ENCODE measurements at regions not wholly inside any gene's neighbourhood (a gene's known extent, or its start where the extent isn't known, plus 50 kb on each side); places are given as distances from the start of the nearest gene placed in this dataset.

DNA sequence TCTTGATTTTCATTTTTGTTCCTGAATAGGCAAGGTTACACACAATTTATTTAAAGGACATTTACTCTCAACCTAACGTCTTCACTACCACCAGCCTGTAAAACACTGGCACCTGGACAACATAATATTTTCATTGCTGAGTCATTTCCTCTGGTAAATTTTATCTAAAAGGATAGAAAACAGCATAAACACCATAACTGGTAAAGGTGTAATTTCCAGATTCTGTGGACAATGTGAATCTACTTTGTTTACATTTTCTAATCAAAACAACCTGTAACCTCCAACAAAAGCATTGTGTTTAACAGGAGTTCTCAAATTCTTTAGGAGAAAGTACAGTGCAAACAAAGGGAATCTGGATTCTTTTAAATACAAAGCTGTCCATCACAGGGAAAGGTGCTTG lies 472.0 kb upstream of the AKR1E2 start:
- Histone ChIP-seq H2BK20ac (ENCODE audit: low read depth, low read length, poor library complexity, severe bottlenecking) (no peak overlapping the region), H3K9me3 (ENCODE audit: control insufficient read depth, low read depth, low read length) (no peaks in the 10 kb centered on the region), H2AFZ (ENCODE audit: low read length) (no peak overlapping the region), H4K8ac (replicated peaks; ENCODE audit: insufficient read length, low read depth, low read length) (no peak overlapping the region), H3K56ac (ENCODE audit: insufficient read length, low read depth, low read length) (no peak overlapping the region), H2BK120ac (ENCODE audit: low read depth, low read length, poor library complexity, severe bottlenecking) (no peak overlapping the region), H4K20me1 (ENCODE audit: control insufficient read depth, insufficient read depth, insufficient read length) (no peaks in the 10 kb centered on the region), H3K9ac (ENCODE audit: extremely low read depth, insufficient read length, low read length) (no peak overlapping the region), H3K4me2 (ENCODE audit: insufficient read depth, insufficient read length, low read length) (no peak overlapping the region), H4K5ac (ENCODE audit: insufficient read length, low read depth, low read length) (no peak overlapping the region), H3K23ac (ENCODE audit: insufficient read length, low read depth, low read length) (no peak overlapping the region), H3K79me2 (ENCODE audit: insufficient read depth, low read length) (no peaks in the 10 kb centered on the region), H3K14ac (ENCODE audit: insufficient read depth, low read length) (no peak overlapping the region), H2BK12ac (ENCODE audit: insufficient read length, low read depth, low read length) (no peak overlapping the region), H3K23me2 (ENCODE audit: insufficient read length, low read depth, low read length, poor library complexity, severe bottlenecking) (no peaks in the 10 kb centered on the region), H3K79me1 (ENCODE audit: insufficient read depth, low read depth, low read length, poor library complexity, severe bottlenecking) (no peaks in the 10 kb centered on the region), H3K4ac (ENCODE audit: low read depth, low read length) (no peak overlapping the region), H3T11ph (ENCODE audit: low read length) (no peak overlapping the region), H2AK5ac (ENCODE audit: insufficient read length, low read length) (no peak overlapping the region), H3K27me3 (ENCODE audit: insufficient read depth, low read length) (no peaks in the 10 kb centered on the region), H4K91ac (ENCODE audit: insufficient read length, low read depth, low read length) (no peak overlapping the region), H3K18ac (ENCODE audit: insufficient read length, low read depth, low read length) (no peak overlapping the region), H2BK5ac (ENCODE audit: insufficient read length, low read length) (no peak overlapping the region), H3K4me1 (ENCODE audit: insufficient read depth, low read length) (no peaks in the 10 kb centered on the region), H3K27ac (ENCODE audit: insufficient read length, low read depth, low read length) (no peak overlapping the region), H2BK15ac (ENCODE audit: low read depth, low read length) (no peak overlapping the region)
- H3K27me3 Mint-ChIP-seq (ENCODE audit: low read depth): no peaks in the 10 kb centered on the region; the same call in 1 of the 2 replicates
- H3K36me3 Mint-ChIP-seq (ENCODE audit: insufficient read depth in 1 of 3, low read depth in 3 of 3): no peaks in the 10 kb centered on the region
- no peaks in the 10 kb centered on the region for H3K9me3 Mint-ChIP-seq
- no peak for DNase-seq
- H3K4me1 Mint-ChIP-seq: peaks cover 7% of the 10 kb centered on the region in 2 experiments
- no peak overlapping the region for H3K4me3 Mint-ChIP-seq
- TF ChIP-seq, protein P1, sequence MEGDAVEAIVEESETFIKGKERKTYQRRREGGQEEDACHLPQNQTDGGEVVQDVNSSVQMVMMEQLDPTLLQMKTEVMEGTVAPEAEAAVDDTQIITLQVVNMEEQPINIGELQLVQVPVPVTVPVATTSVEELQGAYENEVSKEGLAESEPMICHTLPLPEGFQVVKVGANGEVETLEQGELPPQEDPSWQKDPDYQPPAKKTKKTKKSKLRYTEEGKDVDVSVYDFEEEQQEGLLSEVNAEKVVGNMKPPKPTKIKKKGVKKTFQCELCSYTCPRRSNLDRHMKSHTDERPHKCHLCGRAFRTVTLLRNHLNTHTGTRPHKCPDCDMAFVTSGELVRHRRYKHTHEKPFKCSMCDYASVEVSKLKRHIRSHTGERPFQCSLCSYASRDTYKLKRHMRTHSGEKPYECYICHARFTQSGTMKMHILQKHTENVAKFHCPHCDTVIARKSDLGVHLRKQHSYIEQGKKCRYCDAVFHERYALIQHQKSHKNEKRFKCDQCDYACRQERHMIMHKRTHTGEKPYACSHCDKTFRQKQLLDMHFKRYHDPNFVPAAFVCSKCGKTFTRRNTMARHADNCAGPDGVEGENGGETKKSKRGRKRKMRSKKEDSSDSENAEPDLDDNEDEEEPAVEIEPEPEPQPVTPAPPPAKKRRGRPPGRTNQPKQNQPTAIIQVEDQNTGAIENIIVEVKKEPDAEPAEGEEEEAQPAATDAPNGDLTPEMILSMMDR (conservative IDR thresholded peaks at IDR 0.05): no peak
- WGBS (ENCODE audit: extremely low coverage, insufficient read length, low lambda C conversion rate): no CpG with 5 or more reads among the region's 1 CpG
- H3K27ac Mint-ChIP-seq: no peak overlapping the region
